Neural crest cell (in vitro differentiated cells): ENCODE measurements at regions not wholly inside any gene's neighbourhood (a gene's known extent, or its start where the extent isn't known, plus 50 kb on each side); places are given as distances from the start of the nearest gene placed in this dataset.

Source experiments
- DNase-seq: peaks from one replicate; pipeline ENCODE4 v3.0.0; 2021; ENCODE audit warnings: low read depth, mixed read lengths, low spot score
- H3K27ac Mint-ChIP-seq: one replicate; pipeline ENCODE4 v1.8.0; 2021; ENCODE audit warnings: mild to moderate bottlenecking, mixed read lengths; ENCODE audit not compliant: unreplicated experiment
- H3K27me3 Mint-ChIP-seq: 2 replicates; pipeline ENCODE4 v1.8.0; 2021; ENCODE audit warnings: low read depth, mild to moderate bottlenecking, mixed read lengths
- H3K36me3 Mint-ChIP-seq: 2 replicates; pipeline ENCODE4 v1.8.0; 2021; ENCODE audit warnings: low read depth, mild to moderate bottlenecking, mixed read lengths
- H3K4me1 Mint-ChIP-seq: 2 replicates; pipeline ENCODE4 v1.8.0; 2021; ENCODE audit warnings: mixed read lengths
- H3K4me3 Mint-ChIP-seq: one replicate; pipeline ENCODE4 v1.8.0; 2021; ENCODE audit warnings: mild to moderate bottlenecking, mixed read lengths
- H3K9me3 Mint-ChIP-seq: 2 replicates; pipeline ENCODE4 v1.8.0; 2021; ENCODE audit warnings: mixed read lengths
- TF ChIP-seq, protein P1 (sequence below): fragments of 200-600 bp; sonication (generic); conservative IDR thresholded peaks from 2 replicates; pipeline ENCODE4 v1.5.0; 2021; ENCODE audit warnings: antibody characterized with exemption, mild to moderate bottlenecking

DNA sequence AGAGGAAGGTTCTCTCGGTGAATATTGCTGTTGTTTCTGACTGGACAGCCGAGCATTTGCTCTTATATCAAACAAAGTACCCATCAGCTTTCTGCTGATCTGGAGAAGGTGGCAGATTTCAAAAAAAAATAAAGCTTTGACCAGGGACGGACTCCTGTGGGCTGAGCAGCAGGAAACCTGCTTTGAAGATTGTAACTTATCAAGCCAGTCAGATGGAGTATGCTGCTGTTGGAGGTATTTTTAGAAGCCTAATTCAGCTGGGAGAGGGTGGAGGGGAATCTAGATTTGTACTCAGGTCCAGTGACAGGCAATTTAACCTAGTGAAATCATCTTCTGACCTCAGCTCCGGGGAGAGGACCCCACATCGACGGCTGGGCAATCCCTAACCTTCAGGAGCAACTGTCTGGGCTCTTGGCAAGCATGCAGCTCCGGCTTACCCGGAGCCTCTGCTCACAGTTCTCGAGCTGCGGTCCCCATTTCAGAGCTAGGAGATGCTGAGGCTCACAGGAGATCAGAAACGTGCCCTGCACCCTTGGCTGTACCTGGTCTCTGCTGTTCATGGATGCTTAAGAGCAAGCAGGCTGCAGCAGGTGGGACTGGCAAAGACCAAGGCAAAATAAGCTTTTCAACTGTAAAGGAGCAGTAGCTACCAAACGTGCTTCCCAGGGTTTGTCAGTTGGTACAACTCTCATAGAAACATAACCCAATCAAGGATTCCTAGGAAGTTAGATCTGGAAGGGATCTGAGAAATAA is 89.3 kb upstream of the ST8SIA2 start:
- Mint-ChIP-seq H3K27me3 (peaks cover 8% of the 10 kb centered on the region), H3K9me3 (peaks cover 2% of the 10 kb centered on the region), H3K36me3 (no peaks in the 10 kb centered on the region), H3K27ac (no peak overlapping the region), H3K4me1 (peaks cover 12% of the 10 kb centered on the region), H3K4me3 (no peak overlapping the region)
- TF ChIP-seq, protein P1, sequence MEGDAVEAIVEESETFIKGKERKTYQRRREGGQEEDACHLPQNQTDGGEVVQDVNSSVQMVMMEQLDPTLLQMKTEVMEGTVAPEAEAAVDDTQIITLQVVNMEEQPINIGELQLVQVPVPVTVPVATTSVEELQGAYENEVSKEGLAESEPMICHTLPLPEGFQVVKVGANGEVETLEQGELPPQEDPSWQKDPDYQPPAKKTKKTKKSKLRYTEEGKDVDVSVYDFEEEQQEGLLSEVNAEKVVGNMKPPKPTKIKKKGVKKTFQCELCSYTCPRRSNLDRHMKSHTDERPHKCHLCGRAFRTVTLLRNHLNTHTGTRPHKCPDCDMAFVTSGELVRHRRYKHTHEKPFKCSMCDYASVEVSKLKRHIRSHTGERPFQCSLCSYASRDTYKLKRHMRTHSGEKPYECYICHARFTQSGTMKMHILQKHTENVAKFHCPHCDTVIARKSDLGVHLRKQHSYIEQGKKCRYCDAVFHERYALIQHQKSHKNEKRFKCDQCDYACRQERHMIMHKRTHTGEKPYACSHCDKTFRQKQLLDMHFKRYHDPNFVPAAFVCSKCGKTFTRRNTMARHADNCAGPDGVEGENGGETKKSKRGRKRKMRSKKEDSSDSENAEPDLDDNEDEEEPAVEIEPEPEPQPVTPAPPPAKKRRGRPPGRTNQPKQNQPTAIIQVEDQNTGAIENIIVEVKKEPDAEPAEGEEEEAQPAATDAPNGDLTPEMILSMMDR, result no peak
- DNase-seq, result no peak

DNA sequence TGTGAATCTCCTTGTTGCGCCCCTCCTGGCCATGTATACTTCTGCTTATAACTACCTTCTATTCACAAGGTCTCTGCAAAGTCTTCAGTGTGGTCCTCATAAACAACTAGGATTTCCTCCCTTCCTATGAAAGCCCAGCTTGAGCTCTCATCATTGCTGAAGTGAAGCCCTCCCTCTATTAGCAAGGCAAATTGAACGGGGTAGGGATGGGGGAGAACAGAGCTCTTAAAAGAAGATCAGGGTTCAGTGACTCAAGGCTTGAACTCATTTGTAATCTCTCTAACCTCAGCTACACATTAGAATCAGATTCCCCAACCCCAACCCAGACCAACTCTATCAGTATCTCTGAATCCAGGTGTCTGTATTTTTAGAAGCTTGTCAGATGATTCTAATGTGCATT is 88.3 kb upstream of the ST8SIA2 start:
- no peaks in the 10 kb centered on the region for H3K36me3 Mint-ChIP-seq
- TF ChIP-seq, protein P1, result no peak
- no peak overlapping the region for H3K4me3 Mint-ChIP-seq
- no peak overlapping the region for H3K27ac Mint-ChIP-seq
- peaks cover 2% of the 10 kb centered on the region for H3K9me3 Mint-ChIP-seq
- no peak for DNase-seq
- H3K27me3 Mint-ChIP-seq, result peaks cover 8% of the 10 kb centered on the region
- H3K4me1 Mint-ChIP-seq, result peaks cover 12% of the 10 kb centered on the region

DNA sequence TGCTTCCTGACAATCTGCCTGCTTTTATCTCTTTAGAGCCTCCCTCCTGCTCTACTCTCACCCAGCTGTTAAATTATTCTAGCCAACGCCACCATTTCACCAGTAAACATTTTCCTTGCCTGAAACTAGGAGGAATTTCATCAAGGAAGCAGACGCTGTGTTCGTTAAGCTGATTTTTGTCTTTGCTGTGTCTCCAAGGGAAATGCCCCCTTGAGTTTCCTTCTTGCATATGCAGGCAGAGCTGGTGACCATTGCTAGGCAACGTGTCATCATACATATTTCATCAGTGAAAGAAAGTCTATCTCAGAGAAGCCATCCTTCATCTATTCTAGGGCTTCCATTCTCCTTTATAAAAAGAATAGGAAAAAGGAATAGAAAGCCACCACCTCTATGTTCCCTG is 87.0 kb upstream of the ST8SIA2 start:
- H3K36me3 Mint-ChIP-seq, result no peaks in the 10 kb centered on the region
- H3K4me3 Mint-ChIP-seq, result no peak overlapping the region
- TF ChIP-seq, protein P1, result peak; percentile 64
- no peaks in the 10 kb centered on the region for H3K9me3 Mint-ChIP-seq
- H3K27me3 Mint-ChIP-seq, result peaks cover 8% of the 10 kb centered on the region
- H3K27ac Mint-ChIP-seq, result no peak overlapping the region
- peaks cover 12% of the 10 kb centered on the region for H3K4me1 Mint-ChIP-seq
- peak; percentile 20 for DNase-seq

DNA sequence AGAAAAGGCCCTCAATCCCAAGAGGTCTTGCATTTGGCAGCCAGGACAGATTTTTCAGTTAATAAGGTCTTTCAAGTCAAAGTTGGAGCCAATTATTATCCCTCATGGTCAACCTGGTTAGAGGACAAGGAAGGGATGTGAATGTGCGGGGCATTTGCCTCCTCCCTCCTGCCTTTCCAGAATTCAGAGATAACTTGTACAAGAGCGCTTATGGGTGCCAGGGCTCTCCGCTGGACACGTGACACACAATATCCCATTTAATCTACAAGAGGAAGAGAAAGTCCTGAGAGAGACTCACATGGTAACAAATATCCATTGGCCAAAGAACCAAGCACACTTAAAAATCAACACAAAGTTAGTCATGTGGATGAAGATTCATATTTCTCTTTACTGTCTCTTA is 78.5 kb upstream of the ST8SIA2 start:
- H3K36me3 Mint-ChIP-seq, result no peaks in the 10 kb centered on the region
- H3K4me3 Mint-ChIP-seq, result no peak overlapping the region
- no peak for DNase-seq
- no peaks in the 10 kb centered on the region for H3K4me1 Mint-ChIP-seq
- no peaks in the 10 kb centered on the region for H3K9me3 Mint-ChIP-seq
- peaks cover 29% of the 10 kb centered on the region for H3K27me3 Mint-ChIP-seq
- TF ChIP-seq, protein P1, result no peak
- no peak overlapping the region for H3K27ac Mint-ChIP-seq

- no peaks in the 10 kb centered on the region for H3K36me3 Mint-ChIP-seq
- no peak overlapping the region for H3K4me3 Mint-ChIP-seq
These were observed 78.0 kb upstream of the ST8SIA2 start for GRCh38 chr15:92315595-92316211.

More at GRCh38 chr15:92315595-92316211, 78.0 kb upstream of the ST8SIA2 start:
- no peaks in the 10 kb centered on the region for H3K9me3 Mint-ChIP-seq
- TF ChIP-seq, protein P1, result no peak
- no peak for DNase-seq
- no peaks in the 10 kb centered on the region for H3K4me1 Mint-ChIP-seq
- H3K27ac Mint-ChIP-seq, result no peak overlapping the region
- peaks cover 34% of the 10 kb centered on the region for H3K27me3 Mint-ChIP-seq
